Renal cortical epithelial cell (primary cell): ENCODE measurements at regions not wholly inside any gene's neighbourhood (a gene's known extent, or its start where the extent isn't known, plus 50 kb on each side); places are given as distances from the start of the nearest gene placed in this dataset.
"Not testable (repeated sequence)": the region's sequence is repeated elsewhere in the genome, so short reads cannot be mapped to it uniquely, and the experiment has no call there.

Source experiments
- DNase-seq: peaks from one replicate; pipeline ENCODE4 v3.0.0-alpha.2; 2011; ENCODE audit warnings: low read depth

- not testable (repeated sequence) for DNase-seq
These were observed 140.8 kb upstream of the SPATA31A3 start for GRCh38 chr9:67133124-67133523.

- not testable (repeated sequence) for DNase-seq
These were observed 124.4 kb upstream of the SPATA31A3 start for GRCh38 chr9:67116761-67117160.

GRCh38 chr9:67112148-67112547 is 119.8 kb upstream of the SPATA31A3 start:
- not testable (repeated sequence) for DNase-seq

GRCh38 chr9:67111733-67112132 is 119.4 kb upstream of the SPATA31A3 start:
- DNase-seq: not testable (repeated sequence)

GRCh38 chr9:67109859-67110258 is 117.5 kb upstream of the SPATA31A3 start:
- DNase-seq: not testable (repeated sequence)

GRCh38 chr9:67106659-67107058 is 114.3 kb upstream of the SPATA31A3 start:
- DNase-seq: not testable (repeated sequence)

GRCh38 chr9:67102506-67103276 is 110.3 kb upstream of the SPATA31A3 start:
- not testable (repeated sequence) for DNase-seq

- DNase-seq: not testable (repeated sequence)
These were observed 98.8 kb upstream of the SPATA31A3 start for GRCh38 chr9:67091104-67091503.

- not testable (repeated sequence) for DNase-seq
These were observed 94.5 kb upstream of the SPATA31A3 start for GRCh38 chr9:67086862-67087261.

- DNase-seq: not testable (repeated sequence)
These were observed 73.8 kb upstream of the SPATA31A3 start for GRCh38 chr9:67066140-67066539.

- DNase-seq: peak; percentile 7
These were observed 66.8 kb upstream of the SPATA31A3 start for GRCh38 chr9:67058898-67059715.
